Stimulated activated CD4-positive, alpha-beta T cell treated with anti-CD3 and anti-CD28 coated beads, Interleukin-4, amount 100 ng/mL, for 24 hours (primary cell): ENCODE measurements at regions not wholly inside any gene's neighbourhood (a gene's known extent, or its start where the extent isn't known, plus 50 kb on each side); places are given as distances from the start of the nearest gene placed in this dataset.
A peak's percentile ranks its signal among the peaks of the same experiment; 100 is the strongest.
"Not testable (repeated sequence)": the region's sequence is repeated elsewhere in the genome, so short reads cannot be mapped to it uniquely, and the experiment has no call there.

ENCODE experiments used
- DNase-seq: peaks from one replicate; pipeline ENCODE4 v3.0.0-alpha.2; 2020

- DNase-seq, result no peak
Measured at GRCh38 chr3:15851735-15852134, 54.0 kb upstream of the ANKRD28 start.

DNA sequence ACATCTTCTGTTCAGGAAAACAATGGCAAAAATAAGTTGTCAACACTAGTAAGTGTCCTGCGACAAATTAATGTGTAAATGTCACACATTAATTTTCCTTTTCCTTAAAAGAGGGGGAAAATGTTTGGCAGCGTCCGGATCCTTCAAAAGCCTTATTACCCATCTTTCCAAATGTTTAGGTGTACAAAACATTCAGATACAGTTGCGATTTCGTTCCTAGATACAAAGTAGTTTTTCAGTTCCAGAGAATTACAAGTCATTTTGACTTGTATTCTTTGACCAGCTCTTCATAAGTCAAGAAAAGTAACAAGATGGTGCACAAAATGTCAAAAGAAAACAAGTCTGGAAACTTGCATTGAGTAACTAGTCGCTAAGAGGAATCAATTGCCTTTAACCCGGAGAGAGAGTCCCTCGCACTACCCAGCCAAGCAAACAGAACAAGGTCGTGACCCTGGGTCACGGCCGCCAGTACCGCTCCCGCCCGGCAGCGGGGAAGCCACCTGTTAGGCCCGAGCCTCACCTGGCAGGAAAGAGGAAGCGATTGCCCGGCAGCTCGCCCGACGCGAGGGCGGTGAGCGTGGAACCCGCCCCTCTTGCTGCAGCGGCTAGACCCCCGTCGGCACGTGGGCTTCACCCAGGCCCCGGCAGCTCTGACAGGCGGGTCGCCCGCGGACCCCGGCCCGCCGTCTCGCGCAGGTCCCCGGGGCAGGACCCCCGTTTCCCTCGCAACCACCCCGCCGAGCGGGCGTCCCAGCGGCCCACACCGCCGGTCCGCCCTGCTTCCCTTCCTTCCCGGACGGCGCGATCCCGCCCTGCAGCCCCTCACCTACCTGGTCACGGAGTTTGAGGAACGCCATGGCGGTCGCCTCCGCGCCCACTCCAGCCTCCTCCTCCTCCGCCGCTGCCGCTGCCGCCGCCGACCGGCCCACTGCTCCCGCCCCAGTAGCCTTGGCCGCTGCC lies 61.0 kb upstream of the ANKRD28 start:
- peak; percentile 56 for DNase-seq

- peak; percentile 77 for DNase-seq
Measured at GRCh38 chr3:15859507-15860013, 61.8 kb upstream of the ANKRD28 start.

- DNase-seq, result peak; percentile 13
Measured at GRCh38 chr3:15860014-15860934, 62.5 kb upstream of the ANKRD28 start.

DNA sequence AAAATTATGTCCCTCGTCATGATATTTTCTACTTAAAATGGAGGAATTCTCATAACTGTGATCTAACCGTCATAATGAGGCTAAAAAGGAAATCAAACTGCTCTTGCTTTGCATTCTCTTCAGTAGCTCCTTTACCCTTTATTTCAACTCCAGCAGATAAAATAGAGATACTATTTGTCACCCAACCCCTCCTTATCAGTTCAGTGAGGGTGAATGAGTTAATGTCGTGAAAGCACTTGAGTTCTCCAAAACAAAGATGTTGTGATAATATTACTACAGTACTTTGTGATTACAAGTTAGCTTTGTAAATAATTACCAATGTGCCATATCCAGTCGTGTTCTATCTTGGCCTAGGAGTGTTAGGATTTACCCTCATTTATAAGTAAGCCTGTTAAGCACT lies 63.4 kb upstream of the ANKRD28 start:
- no peak for DNase-seq

- DNase-seq, result no peak
Measured at GRCh38 chr3:15872807-15873206, 75.0 kb upstream of the ANKRD28 start.

- DNase-seq, result no peak
Measured at GRCh38 chr3:15873415-15873814, 75.6 kb upstream of the ANKRD28 start.

- DNase-seq, result no peak
Measured at GRCh38 chr3:15875016-15875689, 77.4 kb upstream of the ANKRD28 start.

GRCh38 chr3:15876669-15877068 lies 78.9 kb upstream of the ANKRD28 start:
- DNase-seq, result no peak

GRCh38 chr3:15877813-15878212 lies 80.0 kb upstream of the ANKRD28 start:
- no peak for DNase-seq

GRCh38 chr3:15879787-15880186 lies 82.0 kb upstream of the ANKRD28 start:
- not testable (repeated sequence) for DNase-seq

GRCh38 chr3:15882577-15882976 lies 84.8 kb upstream of the ANKRD28 start:
- DNase-seq, result no peak

DNA sequence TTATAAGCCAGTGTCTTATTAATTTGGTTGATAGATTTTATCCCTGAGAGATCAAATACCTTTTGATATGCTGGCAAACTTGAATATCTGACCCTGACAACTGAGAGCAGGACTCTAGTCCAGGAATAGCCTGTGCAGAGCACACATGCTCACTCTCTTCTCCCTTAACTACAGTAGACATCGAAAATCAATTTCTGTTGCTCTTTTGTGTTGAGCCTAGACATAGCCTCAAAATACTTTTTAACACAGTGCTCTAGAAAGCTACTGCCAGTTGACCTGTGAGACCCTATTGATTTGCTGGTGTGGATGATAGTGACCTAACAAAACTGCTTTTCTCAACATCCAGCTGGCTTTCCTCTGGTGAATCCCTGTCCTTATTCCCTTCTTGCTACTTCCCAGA lies 86.4 kb upstream of the ANKRD28 start:
- DNase-seq, result no peak

GRCh38 chr3:15886521-15886920 lies 88.7 kb upstream of the ANKRD28 start:
- DNase-seq, result no peak

- no peak for DNase-seq
Measured at GRCh38 chr3:15887261-15887660, 89.5 kb upstream of the ANKRD28 start.

DNA sequence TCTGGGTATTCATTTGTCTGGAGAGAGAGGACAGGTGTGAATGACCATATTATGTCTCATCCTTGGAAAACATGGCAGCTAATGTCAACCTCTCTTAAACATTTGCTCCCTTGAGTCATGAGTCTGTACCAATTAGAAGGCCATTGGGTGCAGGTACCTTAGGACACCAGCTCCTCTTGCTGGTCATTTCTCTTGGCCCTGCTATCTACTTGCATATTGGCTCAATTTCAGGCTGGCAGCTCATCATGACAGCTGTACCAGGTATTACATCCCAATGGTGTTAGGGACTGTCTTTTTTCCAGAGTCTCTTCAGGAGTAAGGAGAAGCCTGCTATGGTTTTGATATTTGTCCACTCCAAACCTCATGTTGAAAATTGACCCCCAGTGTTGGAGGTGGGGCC lies 92.2 kb upstream of the ANKRD28 start:
- no peak for DNase-seq

DNA sequence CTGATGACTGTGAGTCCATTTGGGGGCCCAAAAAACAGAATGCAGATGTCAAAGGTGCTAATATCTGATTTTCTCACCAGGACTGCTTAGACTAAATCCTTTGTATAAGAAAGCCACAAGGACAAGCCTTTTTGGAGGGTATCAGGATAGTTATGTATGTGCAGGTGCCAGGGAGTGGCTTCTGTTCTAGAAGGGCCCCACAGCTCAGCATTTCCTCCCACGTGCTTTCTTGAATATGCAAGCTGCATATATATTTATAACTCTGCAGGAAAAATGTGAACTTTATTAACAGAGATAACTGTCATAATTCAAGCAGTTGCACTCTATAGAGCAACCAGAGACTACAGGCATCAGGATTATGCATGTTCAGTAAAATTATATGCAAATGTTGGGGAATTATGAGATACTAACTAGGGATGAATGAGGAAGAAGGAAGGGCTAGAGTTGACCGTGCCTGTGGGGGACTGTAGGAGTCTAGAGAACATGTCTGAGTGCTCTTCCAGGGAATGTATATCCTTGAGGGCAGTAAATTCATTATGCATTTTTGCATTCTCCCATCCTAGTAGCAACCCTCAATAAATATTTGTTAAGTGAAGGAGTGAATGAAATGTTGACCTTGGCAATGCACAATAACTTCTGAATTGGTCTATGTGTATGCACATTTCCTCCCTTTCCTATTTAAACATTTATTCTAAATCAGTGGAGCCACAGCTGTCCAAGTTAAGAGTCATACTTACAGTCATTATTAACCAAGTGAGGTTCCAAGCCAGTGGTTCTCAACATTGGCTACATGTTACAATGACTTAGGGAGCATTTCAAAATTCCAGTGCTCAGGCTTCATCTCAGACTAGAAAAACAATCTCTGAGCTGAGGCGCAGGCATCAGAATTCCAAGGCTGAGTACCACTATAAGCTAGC lies 94.8 kb upstream of the ANKRD28 start:
- DNase-seq, result no peak

DNA sequence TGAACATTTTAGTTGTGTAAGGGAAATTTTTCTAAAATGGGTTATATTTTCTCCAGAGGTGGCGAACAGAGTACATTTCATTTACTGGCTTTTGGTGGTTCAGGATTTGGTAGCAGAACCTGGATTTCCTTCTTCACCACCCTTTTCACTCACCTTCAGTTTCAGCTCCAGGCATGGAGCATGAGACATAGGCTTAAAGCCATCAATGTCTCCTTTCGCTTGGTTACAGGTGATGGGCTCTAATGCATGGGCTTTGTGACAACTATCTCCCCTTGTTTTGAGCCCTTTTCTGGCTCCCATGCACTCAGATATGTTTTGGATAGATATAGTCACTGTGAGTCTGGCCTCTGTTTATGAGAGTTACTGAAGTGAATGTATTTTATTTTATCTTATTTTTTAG lies 96.6 kb upstream of the ANKRD28 start:
- no peak for DNase-seq

DNA sequence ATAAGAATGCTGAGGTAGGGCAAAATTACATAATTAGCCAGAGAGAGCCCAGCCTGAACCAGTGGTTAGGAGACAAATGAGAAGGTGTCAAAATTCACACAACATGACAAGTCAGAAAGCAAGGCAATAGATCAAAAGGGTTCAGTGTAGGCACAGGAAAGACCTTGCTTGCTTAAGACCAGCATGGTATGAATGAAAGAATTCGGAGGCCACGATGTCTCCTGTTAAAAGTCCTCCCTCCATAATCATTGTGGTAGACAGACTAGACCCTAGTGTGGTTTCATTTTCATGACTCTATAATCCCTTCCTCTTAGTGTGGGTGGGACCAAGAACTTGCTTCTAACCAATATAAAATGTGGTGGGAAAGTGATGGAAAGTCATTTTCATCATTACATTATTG lies 98.7 kb upstream of the ANKRD28 start:
- no peak for DNase-seq

- DNase-seq, result no peak
Measured at GRCh38 chr3:15899388-15899787, 101.6 kb upstream of the ANKRD28 start.

DNA sequence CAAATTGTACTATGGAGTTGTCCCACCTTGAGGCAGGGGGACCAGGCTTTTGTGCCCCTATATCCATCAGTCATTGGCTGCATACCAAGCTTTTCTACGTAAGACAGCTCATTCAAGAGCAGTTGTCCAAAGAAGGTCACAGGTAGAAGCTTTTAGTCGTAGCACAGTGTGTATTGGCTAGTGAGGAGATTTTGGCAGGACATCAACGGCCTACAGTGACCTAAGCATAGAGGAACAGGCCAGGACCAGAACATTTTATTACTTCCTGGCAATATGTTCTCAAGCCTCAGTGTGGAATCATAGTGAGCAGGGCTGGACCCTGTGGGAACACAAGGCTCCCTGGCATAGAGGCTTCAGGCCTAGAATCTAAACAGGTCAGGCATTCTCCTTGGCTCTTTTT lies 105.4 kb upstream of the ANKRD28 start:
- no peak for DNase-seq
